ENCODE measurements at regions not wholly inside any gene's neighbourhood (a gene's known extent, or its start where the extent isn't known, plus 50 kb on each side); places are given as distances from the start of the nearest gene placed in this dataset.
"Not testable (repeated sequence)": the region's sequence is repeated elsewhere in the genome, so short reads cannot be mapped to it uniquely, and the experiment has no call there.

DNA sequence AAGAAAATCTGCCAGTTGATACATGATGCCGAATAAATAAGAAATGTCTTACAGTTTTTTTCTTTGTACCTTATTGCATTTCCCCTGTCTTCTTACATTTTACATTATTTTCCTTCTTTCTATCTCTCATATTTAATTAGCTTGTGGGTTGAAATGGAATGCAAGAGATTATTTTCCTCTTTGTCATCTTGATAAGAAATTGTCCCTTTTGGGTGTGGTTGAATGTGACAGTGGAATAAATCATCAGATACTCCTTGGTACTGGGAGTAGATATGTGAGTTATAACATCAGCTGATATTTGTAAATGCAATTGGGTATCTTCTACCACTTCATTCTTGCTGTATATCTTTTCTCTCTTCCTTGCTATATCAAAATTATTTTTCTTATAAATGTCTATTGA, 997.4 kb downstream of the RAPGEF2 start:
- no peaks in the 10 kb centered on the region for H3K36me3 ChIP-seq (ENCODE audit: insufficient read depth, low read length)
- no peaks in the 10 kb centered on the region for H4K20me1 ChIP-seq (ENCODE audit: insufficient read depth, low read length)
- no peaks in the 10 kb centered on the region for H3K4me1 ChIP-seq (ENCODE audit: insufficient read depth, low read length)
- H3K4me2 ChIP-seq (ENCODE audit: insufficient read depth, low read length) = no peak overlapping the region
- no peak for DNase-seq (ENCODE audit: insufficient read length, low spot score, missing footprints)
- H2AFZ ChIP-seq (ENCODE audit: low read length) = no peak overlapping the region
- H3K79me2 ChIP-seq (ENCODE audit: insufficient read depth, low read length) = no peaks in the 10 kb centered on the region
- H3K4me3 ChIP-seq (ENCODE audit: insufficient read depth, low read length) = no peak overlapping the region
- no peak overlapping the region for H3K27ac ChIP-seq (ENCODE audit: low read depth, low read length)
- H3K9me3 ChIP-seq (ENCODE audit: low read depth, low read length) = no peaks in the 10 kb centered on the region
- TF ChIP-seq, protein P1, sequence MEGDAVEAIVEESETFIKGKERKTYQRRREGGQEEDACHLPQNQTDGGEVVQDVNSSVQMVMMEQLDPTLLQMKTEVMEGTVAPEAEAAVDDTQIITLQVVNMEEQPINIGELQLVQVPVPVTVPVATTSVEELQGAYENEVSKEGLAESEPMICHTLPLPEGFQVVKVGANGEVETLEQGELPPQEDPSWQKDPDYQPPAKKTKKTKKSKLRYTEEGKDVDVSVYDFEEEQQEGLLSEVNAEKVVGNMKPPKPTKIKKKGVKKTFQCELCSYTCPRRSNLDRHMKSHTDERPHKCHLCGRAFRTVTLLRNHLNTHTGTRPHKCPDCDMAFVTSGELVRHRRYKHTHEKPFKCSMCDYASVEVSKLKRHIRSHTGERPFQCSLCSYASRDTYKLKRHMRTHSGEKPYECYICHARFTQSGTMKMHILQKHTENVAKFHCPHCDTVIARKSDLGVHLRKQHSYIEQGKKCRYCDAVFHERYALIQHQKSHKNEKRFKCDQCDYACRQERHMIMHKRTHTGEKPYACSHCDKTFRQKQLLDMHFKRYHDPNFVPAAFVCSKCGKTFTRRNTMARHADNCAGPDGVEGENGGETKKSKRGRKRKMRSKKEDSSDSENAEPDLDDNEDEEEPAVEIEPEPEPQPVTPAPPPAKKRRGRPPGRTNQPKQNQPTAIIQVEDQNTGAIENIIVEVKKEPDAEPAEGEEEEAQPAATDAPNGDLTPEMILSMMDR (IDR thresholded peaks at IDR 0.05; ENCODE audit: extremely low read depth, low read depth, low read length) = no peak
- no peaks in the 10 kb centered on the region for H3K27me3 ChIP-seq (ENCODE audit: insufficient read depth, low read length)

- Histone ChIP-seq H3K4me3 (ENCODE audit: insufficient read depth, low read length) (no peak overlapping the region), H3K36me3 (ENCODE audit: insufficient read depth, low read length) (no peaks in the 10 kb centered on the region), H3K4me2 (ENCODE audit: insufficient read depth, low read length) (no peak overlapping the region), H3K27ac (ENCODE audit: low read depth, low read length) (no peak overlapping the region), H4K20me1 (ENCODE audit: insufficient read depth, low read length) (no peaks in the 10 kb centered on the region), H3K79me2 (ENCODE audit: insufficient read depth, low read length) (no peaks in the 10 kb centered on the region), H3K4me1 (ENCODE audit: insufficient read depth, low read length) (no peaks in the 10 kb centered on the region), H3K9me3 (ENCODE audit: low read depth, low read length) (no peaks in the 10 kb centered on the region), H2AFZ (ENCODE audit: low read length) (no peak overlapping the region), H3K27me3 (ENCODE audit: insufficient read depth, low read length) (no peaks in the 10 kb centered on the region)
- TF ChIP-seq, protein P1 (IDR thresholded peaks at IDR 0.05; ENCODE audit: extremely low read depth, low read depth, low read length) = no peak
- DNase-seq (ENCODE audit: insufficient read length, low spot score, missing footprints) = no peak
Observed at GRCh38 chr4:160110891-160111290, 1008.0 kb downstream of the RAPGEF2 start.

DNA sequence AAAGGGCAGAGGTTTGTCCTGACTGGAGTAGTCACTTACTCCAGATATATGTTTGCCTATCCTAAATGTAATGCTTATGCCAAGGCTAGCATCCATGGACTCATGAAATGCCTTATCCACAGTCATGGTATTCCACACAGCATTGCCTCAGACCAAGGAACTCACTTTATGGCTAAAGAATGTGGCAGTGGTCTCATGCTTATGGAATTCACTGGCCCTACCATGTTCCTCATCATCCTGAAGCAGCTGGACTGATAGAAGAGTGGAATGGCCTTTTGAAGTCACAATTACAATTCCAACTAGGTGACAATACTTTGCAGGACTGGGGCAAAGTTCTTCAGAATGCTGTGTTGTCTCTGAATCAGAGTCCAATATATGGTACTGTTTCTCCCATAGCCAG, 1014.8 kb downstream of the RAPGEF2 start:
- Histone ChIP-seq H3K4me1 (ENCODE audit: insufficient read depth, low read length) (no peaks in the 10 kb centered on the region), H3K36me3 (ENCODE audit: insufficient read depth, low read length) (no peaks in the 10 kb centered on the region), H4K20me1 (ENCODE audit: insufficient read depth, low read length) (no peaks in the 10 kb centered on the region), H3K4me3 (ENCODE audit: insufficient read depth, low read length) (no peak overlapping the region), H2AFZ (ENCODE audit: low read length) (no peak overlapping the region), H3K27me3 (ENCODE audit: insufficient read depth, low read length) (no peaks in the 10 kb centered on the region), H3K27ac (ENCODE audit: low read depth, low read length) (no peak overlapping the region), H3K79me2 (ENCODE audit: insufficient read depth, low read length) (no peaks in the 10 kb centered on the region), H3K9me3 (ENCODE audit: low read depth, low read length) (no peaks in the 10 kb centered on the region), H3K4me2 (ENCODE audit: insufficient read depth, low read length) (no peak overlapping the region)
- DNase-seq (ENCODE audit: insufficient read length, low spot score, missing footprints) = no peak
- TF ChIP-seq, protein P1 (IDR thresholded peaks at IDR 0.05; ENCODE audit: extremely low read depth, low read depth, low read length) = no peak

DNA sequence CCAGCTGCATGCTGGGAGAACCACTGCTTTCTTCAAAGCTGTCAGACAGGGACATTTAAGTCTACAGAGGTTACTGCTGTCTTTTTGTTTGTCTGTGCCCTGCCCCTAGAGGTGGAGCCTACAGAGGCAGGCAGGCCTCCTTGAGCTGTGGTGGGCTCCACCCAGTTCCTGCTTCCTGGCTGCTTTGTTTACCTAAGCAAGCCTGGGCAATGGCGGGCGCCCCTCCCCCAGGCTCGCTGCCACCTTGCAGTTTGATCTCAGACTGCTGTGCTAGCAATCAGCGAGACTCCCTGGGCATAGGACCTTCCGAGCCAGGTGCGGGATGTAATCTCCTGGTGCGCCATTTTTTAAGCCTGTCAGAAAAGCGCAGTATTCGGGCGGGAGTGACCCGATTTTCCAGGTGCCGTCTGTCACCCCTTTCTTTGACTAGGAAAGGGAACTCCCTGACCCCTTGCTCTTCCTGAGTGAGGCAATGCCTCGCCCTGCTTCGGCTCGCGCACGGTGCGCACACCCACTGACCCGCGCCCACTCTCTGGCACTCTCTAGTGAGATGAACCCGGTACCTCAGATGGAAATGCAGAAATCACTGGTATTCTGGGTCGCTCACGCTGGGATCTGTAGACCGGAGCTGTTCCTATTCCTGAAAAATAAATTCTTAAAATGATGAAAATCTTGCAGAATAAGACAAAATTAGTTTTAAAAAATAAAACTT, 1022.9 kb downstream of the RAPGEF2 start:
- H3K36me3 ChIP-seq (ENCODE audit: insufficient read depth, low read length); H3K79me2 ChIP-seq (ENCODE audit: insufficient read depth, low read length); H3K27me3 ChIP-seq (ENCODE audit: insufficient read depth, low read length); H3K4me3 ChIP-seq (ENCODE audit: insufficient read depth, low read length); H3K4me2 ChIP-seq (ENCODE audit: insufficient read depth, low read length); H4K20me1 ChIP-seq (ENCODE audit: insufficient read depth, low read length); H3K4me1 ChIP-seq (ENCODE audit: insufficient read depth, low read length); H3K27ac ChIP-seq (ENCODE audit: low read depth, low read length); H3K9me3 ChIP-seq (ENCODE audit: low read depth, low read length); H2AFZ ChIP-seq (ENCODE audit: low read length); DNase-seq (ENCODE audit: insufficient read length, low spot score, missing footprints): not testable (repeated sequence)
